ENCODE measurements at regions not wholly inside any gene's neighbourhood (a gene's known extent, or its start where the extent isn't known, plus 50 kb on each side); places are given as distances from the start of the nearest gene placed in this dataset.

DNA sequence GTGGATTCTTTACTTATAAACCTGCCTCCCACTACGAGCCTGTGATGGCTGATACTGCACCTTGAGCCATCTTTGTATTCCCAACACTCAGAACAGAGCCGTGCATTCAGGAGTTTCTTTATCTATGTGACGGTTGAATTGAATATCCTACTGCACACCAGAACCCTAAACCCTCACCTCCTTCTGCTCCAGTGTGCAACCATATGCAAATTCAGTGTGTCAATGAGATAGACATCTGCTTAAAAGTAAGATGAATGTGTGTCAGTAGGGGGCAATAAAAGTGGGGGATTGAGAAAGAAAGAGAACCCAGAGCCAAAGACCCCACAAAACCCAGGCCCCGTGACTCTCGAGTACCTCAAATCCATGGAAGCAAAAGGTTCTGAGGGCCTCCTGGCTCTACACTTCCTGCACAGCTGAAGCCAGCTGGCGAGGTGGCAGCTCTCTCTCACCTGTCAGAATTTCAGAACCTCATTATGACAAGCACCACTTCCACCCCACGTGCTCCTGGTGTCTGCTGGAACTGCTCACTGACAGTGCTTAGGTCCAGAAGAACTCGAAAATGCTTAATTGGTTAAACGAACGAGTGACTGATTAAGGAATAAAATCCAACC, 143.3 kb upstream of the GPR26 start:
- H3K9me3 ChIP-seq: no peaks in the 10 kb centered on the region
- no peaks in the 10 kb centered on the region for H3K36me3 ChIP-seq
- TF ChIP-seq, protein P1, sequence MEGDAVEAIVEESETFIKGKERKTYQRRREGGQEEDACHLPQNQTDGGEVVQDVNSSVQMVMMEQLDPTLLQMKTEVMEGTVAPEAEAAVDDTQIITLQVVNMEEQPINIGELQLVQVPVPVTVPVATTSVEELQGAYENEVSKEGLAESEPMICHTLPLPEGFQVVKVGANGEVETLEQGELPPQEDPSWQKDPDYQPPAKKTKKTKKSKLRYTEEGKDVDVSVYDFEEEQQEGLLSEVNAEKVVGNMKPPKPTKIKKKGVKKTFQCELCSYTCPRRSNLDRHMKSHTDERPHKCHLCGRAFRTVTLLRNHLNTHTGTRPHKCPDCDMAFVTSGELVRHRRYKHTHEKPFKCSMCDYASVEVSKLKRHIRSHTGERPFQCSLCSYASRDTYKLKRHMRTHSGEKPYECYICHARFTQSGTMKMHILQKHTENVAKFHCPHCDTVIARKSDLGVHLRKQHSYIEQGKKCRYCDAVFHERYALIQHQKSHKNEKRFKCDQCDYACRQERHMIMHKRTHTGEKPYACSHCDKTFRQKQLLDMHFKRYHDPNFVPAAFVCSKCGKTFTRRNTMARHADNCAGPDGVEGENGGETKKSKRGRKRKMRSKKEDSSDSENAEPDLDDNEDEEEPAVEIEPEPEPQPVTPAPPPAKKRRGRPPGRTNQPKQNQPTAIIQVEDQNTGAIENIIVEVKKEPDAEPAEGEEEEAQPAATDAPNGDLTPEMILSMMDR (IDR thresholded peaks at IDR 0.05): no peak
- no peak for ATAC-seq
- no peak overlapping the region for H3K27ac ChIP-seq
- no peak for FAIRE-seq
- DNase-seq: no peak
- WGBS, 2 donors: 64 to 67% methylated on average over 10 of the region's 10 CpGs
- no peaks in the 10 kb centered on the region for H3K4me1 ChIP-seq
- no peak overlapping the region for H3K4me3 ChIP-seq
- intact Hi-C loops (cut with DNase I): no loop called here
- no peaks in the 10 kb centered on the region for H3K27me3 ChIP-seq

DNA sequence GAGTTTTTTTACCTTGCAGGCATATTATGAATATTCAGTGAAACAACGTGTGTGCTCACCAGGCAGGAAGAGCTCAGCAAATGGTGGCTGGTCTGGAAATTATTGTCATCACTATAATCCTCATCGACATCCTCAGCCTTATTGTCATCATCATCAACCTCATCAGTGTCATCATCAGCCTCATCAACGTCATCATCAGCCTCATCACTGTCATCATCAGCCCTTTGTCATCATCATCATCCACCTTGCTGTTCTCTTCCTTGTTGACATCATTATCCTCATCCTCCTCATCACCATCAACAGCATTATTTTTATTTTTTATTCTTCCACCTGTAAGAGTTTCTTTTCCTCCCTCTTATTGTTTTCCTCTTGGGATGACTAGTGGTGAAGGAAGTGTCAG, 142.3 kb upstream of the GPR26 start:
- TF ChIP-seq, protein P1 (IDR thresholded peaks at IDR 0.05): no peak
- H3K4me3 ChIP-seq: no peak overlapping the region
- 65 to 66% methylated on average over 3 of the region's 3 CpGs for WGBS, 2 donors
- H3K27ac ChIP-seq: no peak overlapping the region
- H3K36me3 ChIP-seq: no peaks in the 10 kb centered on the region
- no peaks in the 10 kb centered on the region for H3K27me3 ChIP-seq
- FAIRE-seq (no peak), ATAC-seq (no peak), DNase-seq (no peak)
- no peaks in the 10 kb centered on the region for H3K9me3 ChIP-seq
- no peaks in the 10 kb centered on the region for H3K4me1 ChIP-seq
- intact Hi-C loops (cut with DNase I): no loop called here

DNA sequence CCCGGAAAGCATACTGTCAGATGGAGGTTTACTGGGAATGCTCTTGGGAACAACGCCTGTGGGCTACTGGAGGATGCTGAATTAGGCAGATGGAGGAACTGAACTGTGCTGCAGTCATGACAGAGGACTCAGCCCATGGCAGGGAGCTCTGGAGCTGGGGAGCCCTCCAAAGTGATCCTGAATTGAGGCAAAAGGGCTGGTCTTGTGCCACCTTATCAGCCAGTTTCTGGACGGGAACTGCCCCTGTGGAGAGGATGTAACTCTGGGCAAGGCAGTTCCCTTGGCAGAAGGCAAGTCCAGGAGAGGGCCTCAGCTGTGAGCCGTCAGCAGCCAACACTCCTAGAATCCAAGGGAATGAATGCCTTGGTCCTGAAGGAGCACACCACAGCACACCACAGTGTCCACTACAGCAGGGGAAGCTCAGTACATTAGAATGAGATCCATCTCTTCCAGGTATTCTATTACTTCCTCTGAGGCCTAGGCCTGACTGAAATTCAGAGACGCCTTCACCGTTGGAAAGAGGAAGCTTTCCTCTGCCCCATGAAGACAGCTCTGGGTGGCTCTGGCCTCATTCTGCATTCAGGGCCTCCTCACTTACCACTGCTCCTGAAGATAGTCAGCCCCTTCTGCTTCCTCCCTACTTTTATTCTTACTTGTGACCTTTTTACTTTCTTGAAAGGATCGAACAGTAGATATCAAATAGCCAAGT, 139.6 kb upstream of the GPR26 start:
- Histone ChIP-seq H3K27me3 (no peaks in the 10 kb centered on the region), H3K4me1 (no peaks in the 10 kb centered on the region), H3K36me3 (no peaks in the 10 kb centered on the region), H3K27ac (no peak overlapping the region), H3K4me3 (no peak overlapping the region), H3K9me3 (no peaks in the 10 kb centered on the region)
- FAIRE-seq: no peak
- intact Hi-C loops (cut with DNase I): no loop called here
- DNase-seq: no peak
- WGBS, 2 donors: 74 to 80% methylated on average over 7 of the region's 7 CpGs
- TF ChIP-seq, protein P1 (IDR thresholded peaks at IDR 0.05): no peak
- ATAC-seq: no peak

DNA sequence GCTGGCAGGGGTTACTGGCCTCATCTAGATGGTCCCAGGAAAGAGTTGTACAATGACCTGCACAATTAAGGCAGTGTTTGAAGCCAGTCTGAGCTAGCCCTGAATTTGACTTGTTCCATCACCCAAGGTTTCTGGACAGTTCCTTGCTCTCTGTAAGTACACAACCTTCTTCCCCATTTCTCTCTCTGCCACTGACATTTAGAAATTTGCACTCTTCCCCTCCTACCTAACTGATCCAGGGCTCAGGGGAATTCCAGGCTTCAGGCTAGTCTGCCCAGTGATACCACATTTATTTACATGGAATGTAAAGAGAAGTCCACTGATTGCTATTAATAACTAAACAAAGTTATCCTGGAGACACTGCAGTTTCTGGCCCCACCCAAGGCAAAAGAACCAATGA, 139.0 kb upstream of the GPR26 start:
- TF ChIP-seq, protein P1 (IDR thresholded peaks at IDR 0.05): no peak
- no peak for DNase-seq
- Histone ChIP-seq H3K9me3 (no peaks in the 10 kb centered on the region), H3K4me3 (no peak overlapping the region), H3K4me1 (no peaks in the 10 kb centered on the region), H3K27me3 (no peaks in the 10 kb centered on the region), H3K27ac (no peak overlapping the region), H3K36me3 (no peaks in the 10 kb centered on the region)
- FAIRE-seq: no peak
- intact Hi-C loops (cut with DNase I): no loop called here
- ATAC-seq: peak in 1 of 4 donors; percentile 44

DNA sequence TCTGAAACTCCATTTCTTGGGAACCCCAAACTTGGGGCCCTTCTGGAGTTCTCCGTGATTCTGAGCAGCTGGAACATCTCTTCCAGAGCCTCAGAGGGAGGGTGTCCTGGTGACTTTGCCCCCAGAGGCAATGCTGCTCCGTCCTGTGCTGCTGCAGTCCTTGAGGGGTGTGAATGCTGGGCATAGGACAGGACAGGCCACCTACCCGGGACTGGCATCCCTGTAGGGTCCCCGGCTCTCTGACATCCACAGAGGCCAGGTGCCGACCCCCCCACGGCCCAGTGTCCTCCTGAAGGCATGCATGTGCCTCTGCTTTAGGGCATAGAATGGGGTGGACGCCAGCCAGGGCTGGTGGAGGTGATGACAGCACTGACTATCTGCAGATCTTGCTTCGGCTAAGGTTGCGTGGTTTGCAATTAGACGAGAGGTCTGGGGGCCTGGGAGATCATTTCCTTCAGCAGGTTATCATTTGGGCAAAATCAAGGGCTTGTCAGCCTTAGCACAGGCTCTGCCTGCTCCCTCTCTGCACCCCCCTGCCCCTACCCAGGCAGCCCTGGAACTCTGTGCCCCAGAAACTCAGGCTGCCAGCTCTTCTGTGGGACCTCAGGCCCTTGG, 136.9 kb upstream of the GPR26 start:
- 52% methylated on average over 10 of the region's 10 CpGs for WGBS, 2 donors
- no peaks in the 10 kb centered on the region for H3K4me1 ChIP-seq
- no peak overlapping the region for H3K27ac ChIP-seq
- DNase-seq (no peak), FAIRE-seq (no peak), ATAC-seq (no peak)
- no peaks in the 10 kb centered on the region for H3K9me3 ChIP-seq
- no peaks in the 10 kb centered on the region for H3K36me3 ChIP-seq
- no peak overlapping the region for H3K4me3 ChIP-seq
- no peaks in the 10 kb centered on the region for H3K27me3 ChIP-seq
- intact Hi-C loops (cut with DNase I): no loop called here
- TF ChIP-seq, protein P1 (IDR thresholded peaks at IDR 0.05): no peak

Data from pancreas (tissue), 10 donors.